Lung (tissue), 11 donors: ENCODE measurements at regions not wholly inside any gene's neighbourhood (a gene's known extent, or its start where the extent isn't known, plus 50 kb on each side); places are given as distances from the start of the nearest gene placed in this dataset.

Source experiments
- ATAC-seq: fragments of 200-7000 bp; cut with Tn5 transposase; one replicate; pipeline ENCODE4 v1.9.1; 2020; ENCODE audit warnings: moderate number of reproducible peaks; ENCODE audit not compliant: insufficient read depth, low FRiP score
- DNase-seq, 3 donors: peaks; one replicate each; pipeline ENCODE4 v3.0.0-alpha.2; 2013 to 2017
- H3K27ac ChIP-seq, 2 donors: one replicate each; pipeline ENCODE4 v1.5.1; 2013; ENCODE audit warnings: mild to moderate bottlenecking in 2 of 2, moderate library complexity in 2 of 2, control low read depth in 1 of 2, inconsistent platforms in 1 of 2, low read depth in 1 of 2, low read length in 1 of 2
- H3K27me3 ChIP-seq, 3 donors: one replicate each; pipeline ENCODE4 v1.5.1; 2013; ENCODE audit warnings: low read length in 2 of 3; ENCODE audit not compliant: control insufficient read depth in 3 of 3, insufficient read depth in 3 of 3
- H3K36me3 ChIP-seq, 4 donors: one replicate each; pipeline ENCODE4 v1.5.1; 2013; ENCODE audit warnings: low read length in 4 of 4, mild to moderate bottlenecking in 1 of 4, moderate library complexity in 1 of 4; ENCODE audit not compliant: control insufficient read depth in 4 of 4, insufficient read depth in 4 of 4
- H3K4me1 ChIP-seq, 5 donors: one replicate each; pipeline ENCODE4 v1.5.1; 2013; ENCODE audit warnings: low read length in 5 of 5, mild to moderate bottlenecking in 2 of 5, moderate library complexity in 1 of 5; ENCODE audit not compliant: control insufficient read depth in 5 of 5, insufficient read depth in 5 of 5
- H3K4me3 ChIP-seq: one replicate; pipeline ENCODE4 v1.5.1; 2013; ENCODE audit warnings: mild to moderate bottlenecking, control low read depth, moderate library complexity
- H3K9ac ChIP-seq, 2 donors: one replicate each; pipeline ENCODE4 v1.5.1; 2013; ENCODE audit warnings: low read length in 2 of 2, control low read depth in 1 of 2; ENCODE audit not compliant: insufficient read depth in 1 of 2
- H3K9me3 ChIP-seq, 4 donors: one replicate each; pipeline ENCODE4 v1.5.1; 2013; ENCODE audit warnings: low read length in 3 of 4, mild to moderate bottlenecking in 1 of 4, moderate library complexity in 1 of 4; ENCODE audit not compliant: control insufficient read depth in 4 of 4, insufficient read depth in 3 of 4
- WGBS, 2 donors: extraction: QIAGEN DNeasy Blood & Tissue Kit; methylation state at CpG; one replicate each; pipeline ENCODE4 v1.1.7; 2013; 5-methylcytosine and 5-hydroxymethylcytosine counted together
- TF ChIP-seq, protein P1 (sequence below): IDR thresholded peaks from 2 replicates; pipeline ENCODE4 v1.5.1; 2012; ENCODE audit warnings: mild to moderate bottlenecking; ENCODE audit errors: control extremely low read depth, extremely low read depth
- donor health status: control.
- donor health status: control.
- donor health status: Bipolar disorder and iron deficiency.
- donor health status: healthy.
- donor health status: DM: yes; HTN: yes; CAD: no.

DNA sequence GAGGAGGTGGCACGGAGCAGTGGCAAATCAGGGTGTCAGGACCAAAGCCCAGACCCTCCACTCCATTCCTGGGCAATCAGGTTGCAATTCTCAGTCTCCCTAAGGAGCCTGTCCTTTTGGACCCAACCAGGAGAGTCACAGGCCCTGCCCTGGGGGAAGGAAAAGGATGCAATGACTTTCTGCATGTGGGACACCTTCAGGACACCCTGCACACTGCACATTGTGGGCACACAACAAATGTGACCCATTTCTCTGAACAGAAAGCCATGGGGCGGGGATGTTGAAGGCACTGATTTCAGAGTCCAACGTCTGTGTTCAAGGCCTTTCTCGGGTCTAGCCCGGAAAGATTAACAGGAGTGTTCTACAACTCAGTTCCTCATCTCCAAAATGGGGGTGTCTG, 286.2 kb upstream of the FOXF1 start:
- Histone ChIP-seq H3K27ac (no peak overlapping the region), H3K9ac (no peak overlapping the region), H3K9me3 (peaks cover 0 to 2% (median 0%) of the 10 kb centered on the region in 4 donors), H3K27me3 (peaks cover 0 to 11% (median 2%) of the 10 kb centered on the region in 3 donors), H3K4me3 (no peak overlapping the region), H3K4me1 (peaks cover 0 to 49% (median 5%) of the 10 kb centered on the region in 5 donors), H3K36me3 (no peaks in the 10 kb centered on the region)
- WGBS, 2 donors: 92 to 95% methylated on average over 5 of the region's 5 CpGs
- ATAC-seq (no peak), DNase-seq (no peak)
- TF ChIP-seq, protein P1, sequence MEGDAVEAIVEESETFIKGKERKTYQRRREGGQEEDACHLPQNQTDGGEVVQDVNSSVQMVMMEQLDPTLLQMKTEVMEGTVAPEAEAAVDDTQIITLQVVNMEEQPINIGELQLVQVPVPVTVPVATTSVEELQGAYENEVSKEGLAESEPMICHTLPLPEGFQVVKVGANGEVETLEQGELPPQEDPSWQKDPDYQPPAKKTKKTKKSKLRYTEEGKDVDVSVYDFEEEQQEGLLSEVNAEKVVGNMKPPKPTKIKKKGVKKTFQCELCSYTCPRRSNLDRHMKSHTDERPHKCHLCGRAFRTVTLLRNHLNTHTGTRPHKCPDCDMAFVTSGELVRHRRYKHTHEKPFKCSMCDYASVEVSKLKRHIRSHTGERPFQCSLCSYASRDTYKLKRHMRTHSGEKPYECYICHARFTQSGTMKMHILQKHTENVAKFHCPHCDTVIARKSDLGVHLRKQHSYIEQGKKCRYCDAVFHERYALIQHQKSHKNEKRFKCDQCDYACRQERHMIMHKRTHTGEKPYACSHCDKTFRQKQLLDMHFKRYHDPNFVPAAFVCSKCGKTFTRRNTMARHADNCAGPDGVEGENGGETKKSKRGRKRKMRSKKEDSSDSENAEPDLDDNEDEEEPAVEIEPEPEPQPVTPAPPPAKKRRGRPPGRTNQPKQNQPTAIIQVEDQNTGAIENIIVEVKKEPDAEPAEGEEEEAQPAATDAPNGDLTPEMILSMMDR: no peak

DNA sequence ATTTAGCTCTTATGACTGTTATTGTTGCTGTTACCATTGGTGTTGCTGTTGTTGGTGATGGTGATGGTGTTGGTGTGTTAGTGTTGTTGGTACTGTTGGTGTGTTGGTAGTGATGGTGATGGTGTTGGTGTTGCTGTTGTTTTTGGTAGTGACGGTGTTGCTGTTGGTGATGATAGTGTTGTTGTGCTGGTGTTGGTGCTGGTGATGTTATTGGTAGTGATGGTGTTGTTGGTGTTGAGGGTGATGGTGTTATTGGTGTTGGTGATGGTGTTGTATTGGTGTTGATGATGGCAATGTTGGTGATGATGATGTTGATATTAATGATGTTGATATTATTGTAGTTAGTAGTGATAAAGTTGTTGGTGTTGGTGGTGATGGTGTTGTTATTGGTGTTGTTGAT, 285.7 kb upstream of the FOXF1 start:
- 93 to 94% methylated on average over 1 of the region's 1 CpG for WGBS, 2 donors
- H3K9ac ChIP-seq: no peak overlapping the region
- no peak for ATAC-seq
- DNase-seq: no peak
- no peak overlapping the region for H3K4me3 ChIP-seq
- peaks cover 0 to 44% (median 1%) of the 10 kb centered on the region in 5 donors for H3K4me1 ChIP-seq
- peaks cover 0 to 13% (median 2%) of the 10 kb centered on the region in 3 donors for H3K27me3 ChIP-seq
- H3K36me3 ChIP-seq: no peaks in the 10 kb centered on the region
- no peak overlapping the region for H3K27ac ChIP-seq
- H3K9me3 ChIP-seq: peaks cover 0 to 2% (median 0%) of the 10 kb centered on the region in 4 donors
- TF ChIP-seq, protein P1: no peak

DNA sequence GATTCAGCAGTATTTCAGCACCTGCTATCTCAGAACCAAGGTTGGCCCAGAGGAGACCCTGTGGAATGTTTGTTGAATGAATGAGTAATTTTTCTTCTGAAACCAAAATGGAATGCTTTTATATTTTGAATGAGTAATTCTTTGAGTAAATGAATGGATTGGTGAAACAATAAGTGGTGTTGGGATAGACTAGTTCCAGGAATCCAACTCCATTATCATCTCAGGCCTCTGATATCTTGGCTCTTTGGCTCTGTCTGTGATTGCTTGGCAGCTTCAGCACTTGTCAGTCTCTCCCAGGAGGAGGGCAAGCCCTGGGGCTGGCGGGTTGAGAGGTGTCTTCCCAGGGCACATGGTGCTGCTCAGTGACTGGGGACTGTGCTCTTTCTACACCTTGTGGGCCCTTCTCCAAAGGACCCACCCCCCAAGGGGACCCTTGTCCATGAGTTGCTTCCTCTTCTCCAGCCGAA, 284.4 kb upstream of the FOXF1 start:
- Histone ChIP-seq H3K9me3 (peaks cover 0 to 2% (median 0%) of the 10 kb centered on the region in 4 donors), H3K36me3 (no peaks in the 10 kb centered on the region), H3K4me3 (no peak overlapping the region), H3K9ac (no peak overlapping the region), H3K27ac (no peak overlapping the region), H3K27me3 (peaks cover 0 to 15% (median 2%) of the 10 kb centered on the region in 3 donors), H3K4me1 (peaks cover 0 to 31% (median 1%) of the 10 kb centered on the region in 5 donors)
- 80 to 85% methylated on average over 2 of the region's 2 CpGs for WGBS, 2 donors
- no peak for ATAC-seq
- TF ChIP-seq, protein P1: no peak
- no peak for DNase-seq

DNA sequence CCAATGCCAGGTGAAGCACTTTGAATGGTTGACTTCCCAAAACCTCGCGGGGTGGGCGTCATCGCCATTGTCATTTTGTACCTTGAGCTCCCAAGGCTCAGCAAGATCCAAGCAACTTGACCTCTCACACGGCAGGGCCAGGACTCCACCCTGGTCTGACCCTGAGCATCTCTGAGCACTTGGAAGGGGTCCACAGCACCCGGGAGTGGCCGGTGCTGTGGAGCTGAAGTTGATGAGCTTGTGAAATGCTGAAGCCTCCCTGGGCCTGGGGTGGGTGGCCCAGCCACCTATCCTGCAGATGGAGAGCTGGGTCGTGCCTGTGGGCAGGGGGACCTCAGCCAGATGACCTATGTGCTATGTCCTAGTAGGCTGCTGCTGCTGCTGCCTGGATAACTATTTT, 283.3 kb upstream of the FOXF1 start:
- DNase-seq (no peak), ATAC-seq (no peak)
- Histone ChIP-seq H3K9ac (no peak overlapping the region), H3K36me3 (no peaks in the 10 kb centered on the region), H3K27me3 (peaks cover 0 to 8% (median 2%) of the 10 kb centered on the region in 3 donors), H3K27ac (no peak overlapping the region), H3K4me3 (no peak overlapping the region), H3K9me3 (peaks cover 0 to 2% (median 0%) of the 10 kb centered on the region in 4 donors), H3K4me1 (peaks cover 0 to 20% (median 1%) of the 10 kb centered on the region in 5 donors)
- 87 to 90% methylated on average over 8 of the region's 8 CpGs for WGBS, 2 donors
- TF ChIP-seq, protein P1: no peak
